GM23338 (cell line): ENCODE measurements at regions not wholly inside any gene's neighbourhood (a gene's known extent, or its start where the extent isn't known, plus 50 kb on each side); places are given as distances from the start of the nearest gene placed in this dataset.

Experiments
- ATAC-seq: fragments of 200-7000 bp; cut with Tn5 transposase; 3 replicates; pipeline ENCODE4 v1.9.1; 2020
- DNase-seq: peaks from one replicate; pipeline ENCODE4 v3.0.0-alpha.2; 2015; ENCODE audit warnings: low spot score
- H2AFZ ChIP-seq: fragments of 200-600 bp; sonication (generic); 2 replicates; pipeline ENCODE4 v1.8.0; 2016; ENCODE audit warnings: antibody characterized with exemption, mild to moderate bottlenecking, moderate library complexity
- H3F3A ChIP-seq: fragments of 200-600 bp; sonication (generic); replicated peaks from 2 replicates; pipeline ENCODE4 v1.8.0; 2017; ENCODE audit warnings: antibody characterized with exemption, mixed run types, low read depth
- H3K27ac ChIP-seq: fragments of 200-600 bp; sonication (generic); 2 replicates; pipeline ENCODE4 v1.6.1; 2016; ENCODE audit warnings: low read depth
- H3K27me3 ChIP-seq: fragments of 200-600 bp; sonication (generic); 2 replicates; pipeline ENCODE4 v1.8.0; 2016; ENCODE audit warnings: mild to moderate bottlenecking, mixed run types, moderate library complexity; ENCODE audit not compliant: insufficient read depth
- H3K36me3 ChIP-seq: fragments of 200-600 bp; sonication (generic); 2 replicates; pipeline ENCODE4 v1.8.0; 2016; ENCODE audit warnings: mild to moderate bottlenecking; ENCODE audit not compliant: insufficient read depth
- H3K4me1 ChIP-seq: fragments of 200-600 bp; sonication (generic); 2 replicates; pipeline ENCODE4 v1.8.0; 2016; ENCODE audit warnings: mild to moderate bottlenecking, moderate library complexity; ENCODE audit not compliant: insufficient read depth
- H3K4me2 ChIP-seq: fragments of 200-600 bp; sonication (generic); 2 replicates; pipeline ENCODE4 v1.7.1; 2017; ENCODE audit warnings: mixed run types
- H3K4me3 ChIP-seq: fragments of 200-600 bp; sonication (generic); 2 replicates; pipeline ENCODE4 v1.6.1; 2016; ENCODE audit warnings: mixed run types
- H3K79me2 ChIP-seq: fragments of 200-600 bp; sonication (generic); replicated peaks from 2 replicates; pipeline ENCODE4 v1.8.0; 2017; ENCODE audit warnings: mild to moderate bottlenecking; ENCODE audit not compliant: insufficient read depth
- H3K9me2 ChIP-seq: fragments of 200-600 bp; sonication (generic); 2 replicates; pipeline ENCODE4 v1.8.0; 2017; ENCODE audit not compliant: insufficient read depth
- H4K20me1 ChIP-seq: fragments of 200-600 bp; sonication (generic); replicated peaks from 2 replicates; pipeline ENCODE4 v1.8.0; 2017; ENCODE audit warnings: mild to moderate bottlenecking; ENCODE audit not compliant: insufficient read depth
- H3K27ac Mint-ChIP-seq: 2 replicates; pipeline ENCODE4 v1.8.0; 2020; ENCODE audit warnings: inconsistent platforms, mild to moderate bottlenecking, moderate library complexity, mixed read lengths
- H3K27me3 Mint-ChIP-seq: 3 replicates; pipeline ENCODE4 v1.8.0; 2022; ENCODE audit warnings: low read depth, mild to moderate bottlenecking, moderate library complexity, mixed read lengths, inconsistent platforms; ENCODE audit not compliant: insufficient read depth, poor library complexity
- H3K36me3 Mint-ChIP-seq: 3 replicates; pipeline ENCODE4 v1.8.0; 2021; ENCODE audit warnings: low read depth, mild to moderate bottlenecking, inconsistent platforms, moderate library complexity, mixed read lengths
- H3K4me1 Mint-ChIP-seq: 3 replicates; pipeline ENCODE4 v1.8.0; 2020; ENCODE audit warnings: mild to moderate bottlenecking, inconsistent platforms, mixed read lengths
- H3K4me3 Mint-ChIP-seq: 3 replicates; pipeline ENCODE4 v1.8.0; 2021; ENCODE audit warnings: moderate library complexity, mild to moderate bottlenecking, inconsistent platforms, mixed read lengths
- H3K9me3 Mint-ChIP-seq: 3 replicates; pipeline ENCODE4 v1.8.0; 2020; ENCODE audit warnings: moderate library complexity, mild to moderate bottlenecking, inconsistent platforms, mixed read lengths
- CREB1 ChIP-seq: fragments of 250-450 bp; sonication (Bioruptor Pico); IDR thresholded peaks from 2 replicates; pipeline ENCODE4 v1.5.0; 2020; ENCODE audit warnings: low read depth, mild to moderate bottlenecking, moderate library complexity
- CTCF ChIP-seq, 2 experiments: fragments of 200-600 bp in 1 of 2; sonication (generic) in 1 of 2; conservative IDR thresholded peaks; 2 replicates each; pipeline versions ENCODE4 v1.5.1 to v1.6.1; 2016 to 2017; ENCODE audit warnings: antibody characterized with exemption in 2 of 2, low read depth in 2 of 2, mild to moderate bottlenecking in 2 of 2, moderate library complexity in 1 of 2
- EZH2phosphoT487 ChIP-seq: fragments of 200-600 bp; sonication (generic); IDR thresholded peaks from one replicate; pipeline ENCODE4 v1.8.1; 2018; ENCODE audit warnings: antibody characterized with exemption; ENCODE audit not compliant: unreplicated experiment
- NANOG ChIP-seq: IDR thresholded peaks from 2 replicates; pipeline ENCODE4 v1.6.1; 2016; ENCODE audit warnings: antibody characterized with exemption, borderline replicate concordance
- POLR2AphosphoS5 ChIP-seq: IDR thresholded peaks from 2 replicates; pipeline ENCODE4 v1.6.1; 2016; ENCODE audit warnings: antibody characterized with exemption, low read depth
- ZNF114 ChIP-seq: fragments of 250-450 bp; sonication (Bioruptor Pico); IDR thresholded peaks from 2 replicates; pipeline ENCODE4 v1.5.0; 2020; ENCODE audit warnings: mild to moderate bottlenecking, moderate library complexity
- TF ChIP-seq, protein P1 (sequence below): IDR thresholded peaks from one replicate; pipeline ENCODE4 v1.6.1; 2018; ENCODE audit warnings: antibody characterized with exemption; ENCODE audit not compliant: unreplicated experiment
- TF ChIP-seq, protein P2 (sequence below): IDR thresholded peaks from 2 replicates; pipeline ENCODE4 v1.6.1; 2016; ENCODE audit warnings: antibody characterized with exemption

GRCh38 chr4:155134136-155134535 is 74.3 kb upstream of the NPY2R start:
- ATAC-seq (no peak), DNase-seq (no peak)
- Mint-ChIP-seq H3K4me1 (no peaks in the 10 kb centered on the region), H3K9me3 (no peaks in the 10 kb centered on the region), H3K27ac (no peak overlapping the region), H3K27me3 (no peaks in the 10 kb centered on the region), H3K4me3 (no peak overlapping the region), H3K36me3 (no peaks in the 10 kb centered on the region; the same call in 2 of the 3 replicates)
- no peak overlapping the region for H3K27ac ChIP-seq
- H2AFZ ChIP-seq: no peak overlapping the region
- H3K9me2 ChIP-seq: peaks cover 8% of the 10 kb centered on the region; the same call in 1 of the 2 replicates
- no peaks in the 10 kb centered on the region for H3K36me3 ChIP-seq
- no peak overlapping the region for H3K4me2 ChIP-seq
- no peaks in the 10 kb centered on the region for H3K79me2 ChIP-seq
- no peaks in the 10 kb centered on the region for H3K4me1 ChIP-seq
- H3F3A ChIP-seq: no peaks in the 10 kb centered on the region
- no peak overlapping the region for H3K4me3 ChIP-seq
- H4K20me1 ChIP-seq: no peaks in the 10 kb centered on the region
- TF ChIP-seq, protein P1, sequence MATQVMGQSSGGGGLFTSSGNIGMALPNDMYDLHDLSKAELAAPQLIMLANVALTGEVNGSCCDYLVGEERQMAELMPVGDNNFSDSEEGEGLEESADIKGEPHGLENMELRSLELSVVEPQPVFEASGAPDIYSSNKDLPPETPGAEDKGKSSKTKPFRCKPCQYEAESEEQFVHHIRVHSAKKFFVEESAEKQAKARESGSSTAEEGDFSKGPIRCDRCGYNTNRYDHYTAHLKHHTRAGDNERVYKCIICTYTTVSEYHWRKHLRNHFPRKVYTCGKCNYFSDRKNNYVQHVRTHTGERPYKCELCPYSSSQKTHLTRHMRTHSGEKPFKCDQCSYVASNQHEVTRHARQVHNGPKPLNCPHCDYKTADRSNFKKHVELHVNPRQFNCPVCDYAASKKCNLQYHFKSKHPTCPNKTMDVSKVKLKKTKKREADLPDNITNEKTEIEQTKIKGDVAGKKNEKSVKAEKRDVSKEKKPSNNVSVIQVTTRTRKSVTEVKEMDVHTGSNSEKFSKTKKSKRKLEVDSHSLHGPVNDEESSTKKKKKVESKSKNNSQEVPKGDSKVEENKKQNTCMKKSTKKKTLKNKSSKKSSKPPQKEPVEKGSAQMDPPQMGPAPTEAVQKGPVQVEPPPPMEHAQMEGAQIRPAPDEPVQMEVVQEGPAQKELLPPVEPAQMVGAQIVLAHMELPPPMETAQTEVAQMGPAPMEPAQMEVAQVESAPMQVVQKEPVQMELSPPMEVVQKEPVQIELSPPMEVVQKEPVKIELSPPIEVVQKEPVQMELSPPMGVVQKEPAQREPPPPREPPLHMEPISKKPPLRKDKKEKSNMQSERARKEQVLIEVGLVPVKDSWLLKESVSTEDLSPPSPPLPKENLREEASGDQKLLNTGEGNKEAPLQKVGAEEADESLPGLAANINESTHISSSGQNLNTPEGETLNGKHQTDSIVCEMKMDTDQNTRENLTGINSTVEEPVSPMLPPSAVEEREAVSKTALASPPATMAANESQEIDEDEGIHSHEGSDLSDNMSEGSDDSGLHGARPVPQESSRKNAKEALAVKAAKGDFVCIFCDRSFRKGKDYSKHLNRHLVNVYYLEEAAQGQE: no peak
- no peak for TF ChIP-seq CTCF (conservative IDR thresholded peaks at IDR 0.05; ENCODE audit: low read depth in 2 of 2)
- TF ChIP-seq EZH2phosphoT487: no peak
- TF ChIP-seq, protein P2, sequence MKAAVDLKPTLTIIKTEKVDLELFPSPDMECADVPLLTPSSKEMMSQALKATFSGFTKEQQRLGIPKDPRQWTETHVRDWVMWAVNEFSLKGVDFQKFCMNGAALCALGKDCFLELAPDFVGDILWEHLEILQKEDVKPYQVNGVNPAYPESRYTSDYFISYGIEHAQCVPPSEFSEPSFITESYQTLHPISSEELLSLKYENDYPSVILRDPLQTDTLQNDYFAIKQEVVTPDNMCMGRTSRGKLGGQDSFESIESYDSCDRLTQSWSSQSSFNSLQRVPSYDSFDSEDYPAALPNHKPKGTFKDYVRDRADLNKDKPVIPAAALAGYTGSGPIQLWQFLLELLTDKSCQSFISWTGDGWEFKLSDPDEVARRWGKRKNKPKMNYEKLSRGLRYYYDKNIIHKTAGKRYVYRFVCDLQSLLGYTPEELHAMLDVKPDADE: no peak
- no peaks in the 10 kb centered on the region for H3K27me3 ChIP-seq

DNA sequence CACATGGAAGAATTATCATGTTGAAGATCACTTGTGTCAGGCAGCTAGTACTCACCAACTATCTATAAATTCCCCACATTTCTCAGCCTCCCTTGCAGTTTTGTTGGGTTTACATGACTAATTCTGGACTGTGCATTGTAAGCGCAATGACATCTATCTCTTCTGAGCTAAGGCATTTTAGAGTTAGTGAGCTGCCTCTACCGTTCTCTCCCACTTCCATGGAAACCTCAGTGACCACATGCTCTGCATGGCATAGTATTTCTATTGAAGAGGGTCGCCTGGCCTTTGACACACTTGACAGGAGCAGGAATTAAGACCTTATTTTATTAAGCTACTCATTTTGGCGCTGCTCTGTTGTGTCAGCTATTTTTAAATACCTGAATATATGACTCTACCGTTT is 67.5 kb upstream of the NPY2R start:
- H3K27ac Mint-ChIP-seq: no peak overlapping the region
- no peaks in the 10 kb centered on the region for H3K27me3 ChIP-seq
- no peak for TF ChIP-seq ZNF114 (CRISPR knock-in tag)
- no peak for TF ChIP-seq POLR2AphosphoS5
- no peak for TF ChIP-seq CREB1 (CRISPR knock-in tag)
- TF ChIP-seq NANOG: no peak
- TF ChIP-seq CTCF (conservative IDR thresholded peaks at IDR 0.05; ENCODE audit: low read depth in 2 of 2): no peak

More for the DNA sequence above, 67.5 kb upstream of the NPY2R start:
- Histone ChIP-seq H3F3A (no peaks in the 10 kb centered on the region), H3K4me2 (no peak overlapping the region), H2AFZ (no peak overlapping the region), H4K20me1 (no peaks in the 10 kb centered on the region), H3K79me2 (no peaks in the 10 kb centered on the region), H3K4me3 (no peak overlapping the region), H3K4me1 (no peaks in the 10 kb centered on the region), H3K36me3 (no peaks in the 10 kb centered on the region), H3K9me2 (no peaks in the 10 kb centered on the region), H3K27ac (no peak overlapping the region)
- ATAC-seq (no peak), DNase-seq (no peak)
- Mint-ChIP-seq H3K27me3 (no peaks in the 10 kb centered on the region), H3K4me1 (no peaks in the 10 kb centered on the region), H3K4me3 (no peak overlapping the region), H3K9me3 (no peaks in the 10 kb centered on the region), H3K36me3 (no peaks in the 10 kb centered on the region)
